NB4 (cell line): ENCODE measurements at regions not wholly inside any gene's neighbourhood (a gene's known extent, or its start where the extent isn't known, plus 50 kb on each side); places are given as distances from the start of the nearest gene placed in this dataset.
"Not testable (repeated sequence)": the region's sequence is repeated elsewhere in the genome, so short reads cannot be mapped to it uniquely, and the experiment has no call there.

Source experiments
- DNase-seq: peaks from one replicate; pipeline ENCODE4 v3.0.0; 2010; ENCODE audit warnings: low read depth
- H3K4me3 ChIP-seq: one replicate; pipeline ENCODE4 v1.5.1; 2011; ENCODE audit warnings: mild to moderate bottlenecking, low read depth, low read length, moderate library complexity
- MYC ChIP-seq: IDR thresholded peaks from 2 replicates; pipeline ENCODE4 v1.6.1; 2011; ENCODE audit warnings: low read depth, low read length
- POLR2A ChIP-seq: IDR thresholded peaks from 2 replicates; pipeline ENCODE4 v1.6.1; 2011; ENCODE audit warnings: mild to moderate bottlenecking; ENCODE audit not compliant: insufficient read length; ENCODE audit errors: extremely low read depth
- TF ChIP-seq, protein P1 (sequence below): IDR thresholded peaks from one replicate; pipeline ENCODE4 v1.5.1; 2012; ENCODE audit warnings: low read depth, low read length
- TF ChIP-seq, protein P2 (sequence below): IDR thresholded peaks from 2 replicates; pipeline ENCODE4 v1.6.1; 2011; ENCODE audit warnings: low read depth, low read length

- H3K4me3 ChIP-seq: no peak overlapping the region
- no peak for DNase-seq
- TF ChIP-seq, protein P1, sequence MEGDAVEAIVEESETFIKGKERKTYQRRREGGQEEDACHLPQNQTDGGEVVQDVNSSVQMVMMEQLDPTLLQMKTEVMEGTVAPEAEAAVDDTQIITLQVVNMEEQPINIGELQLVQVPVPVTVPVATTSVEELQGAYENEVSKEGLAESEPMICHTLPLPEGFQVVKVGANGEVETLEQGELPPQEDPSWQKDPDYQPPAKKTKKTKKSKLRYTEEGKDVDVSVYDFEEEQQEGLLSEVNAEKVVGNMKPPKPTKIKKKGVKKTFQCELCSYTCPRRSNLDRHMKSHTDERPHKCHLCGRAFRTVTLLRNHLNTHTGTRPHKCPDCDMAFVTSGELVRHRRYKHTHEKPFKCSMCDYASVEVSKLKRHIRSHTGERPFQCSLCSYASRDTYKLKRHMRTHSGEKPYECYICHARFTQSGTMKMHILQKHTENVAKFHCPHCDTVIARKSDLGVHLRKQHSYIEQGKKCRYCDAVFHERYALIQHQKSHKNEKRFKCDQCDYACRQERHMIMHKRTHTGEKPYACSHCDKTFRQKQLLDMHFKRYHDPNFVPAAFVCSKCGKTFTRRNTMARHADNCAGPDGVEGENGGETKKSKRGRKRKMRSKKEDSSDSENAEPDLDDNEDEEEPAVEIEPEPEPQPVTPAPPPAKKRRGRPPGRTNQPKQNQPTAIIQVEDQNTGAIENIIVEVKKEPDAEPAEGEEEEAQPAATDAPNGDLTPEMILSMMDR: no peak
- TF ChIP-seq, protein P2, sequence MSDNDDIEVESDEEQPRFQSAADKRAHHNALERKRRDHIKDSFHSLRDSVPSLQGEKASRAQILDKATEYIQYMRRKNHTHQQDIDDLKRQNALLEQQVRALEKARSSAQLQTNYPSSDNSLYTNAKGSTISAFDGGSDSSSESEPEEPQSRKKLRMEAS: no peak
- no peak for TF ChIP-seq MYC
- no peak for TF ChIP-seq POLR2A
Observed at GRCh38 chr15:66633938-66634250, 68.1 kb upstream of the LCTL start.

- TF ChIP-seq, protein P2: no peak
- TF ChIP-seq POLR2A (no peak), MYC (no peak)
- TF ChIP-seq, protein P1: no peak
- DNase-seq: no peak
- H3K4me3 ChIP-seq: no peak overlapping the region
Observed at GRCh38 chr15:66634540-66634939, 67.5 kb upstream of the SMAD6 start.

DNA sequence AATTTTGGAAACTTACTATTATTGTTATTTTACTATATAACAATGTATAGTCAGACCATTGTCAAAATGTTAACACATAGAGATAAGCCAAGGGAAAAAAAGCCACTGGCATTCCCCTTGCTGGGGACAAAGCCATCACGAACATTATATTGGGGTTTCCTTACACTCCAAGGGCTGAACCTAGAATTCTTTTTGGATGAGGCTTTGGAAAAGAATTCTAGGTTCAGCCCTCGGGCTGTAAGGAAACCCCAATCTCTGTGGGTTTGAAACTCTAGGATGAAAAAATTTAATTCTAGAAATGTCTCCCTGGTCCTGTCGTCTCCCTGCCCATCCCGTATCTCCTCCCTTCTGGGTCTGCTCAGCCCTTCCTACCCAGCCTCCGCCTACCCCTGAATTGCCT is 67.0 kb upstream of the SMAD6 start:
- TF ChIP-seq, protein P1: no peak
- TF ChIP-seq POLR2A: no peak
- TF ChIP-seq, protein P2: no peak
- no peak for TF ChIP-seq MYC
- DNase-seq: no peak
- no peak overlapping the region for H3K4me3 ChIP-seq

GRCh38 chr15:66635817-66636216 is 66.2 kb upstream of the SMAD6 start:
- no peak for DNase-seq
- H3K4me3 ChIP-seq: no peak overlapping the region
- TF ChIP-seq, protein P1: no peak
- TF ChIP-seq POLR2A: no peak
- no peak for TF ChIP-seq MYC
- TF ChIP-seq, protein P2: no peak

DNA sequence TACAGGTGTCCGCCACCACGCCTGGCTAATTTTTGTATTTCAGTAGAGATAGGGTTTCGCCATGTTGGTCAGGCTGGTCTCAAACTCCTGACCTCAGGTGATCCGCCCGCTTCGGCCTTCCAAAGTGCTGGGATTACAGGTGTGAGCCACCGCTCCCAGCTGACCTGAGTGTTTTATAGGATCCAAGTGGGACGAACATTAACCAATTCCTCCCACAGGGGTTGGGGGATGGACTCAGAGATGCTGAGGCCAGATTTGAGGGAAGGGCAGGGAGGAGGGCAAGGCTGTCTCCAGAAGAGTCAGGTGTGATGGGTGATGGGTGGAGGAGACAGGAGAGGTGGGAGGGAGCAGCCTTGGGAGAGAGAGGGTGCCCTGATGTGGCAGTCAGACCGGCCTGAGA is 65.0 kb upstream of the SMAD6 start:
- not testable (repeated sequence) for H3K4me3 ChIP-seq, DNase-seq

- no peak for DNase-seq
- no peak for TF ChIP-seq POLR2A
- TF ChIP-seq, protein P2: no peak
- TF ChIP-seq, protein P1: no peak
- no peak for TF ChIP-seq MYC
- H3K4me3 ChIP-seq: no peak overlapping the region
Observed at GRCh38 chr15:66638377-66638776, 63.7 kb upstream of the SMAD6 start.
